HG03442 (cell line): ENCODE measurements at regions not wholly inside any gene's neighbourhood (a gene's known extent, or its start where the extent isn't known, plus 50 kb on each side); places are given as distances from the start of the nearest gene placed in this dataset.

Experiments used
- ATAC-seq: cut with Tn5 transposase; IDR thresholded peaks from one replicate; pipeline ENCODE4 v1.9.1; 2021; ENCODE audit warnings: mild to moderate bottlenecking, moderate library complexity; ENCODE audit not compliant: unreplicated experiment

DNA sequence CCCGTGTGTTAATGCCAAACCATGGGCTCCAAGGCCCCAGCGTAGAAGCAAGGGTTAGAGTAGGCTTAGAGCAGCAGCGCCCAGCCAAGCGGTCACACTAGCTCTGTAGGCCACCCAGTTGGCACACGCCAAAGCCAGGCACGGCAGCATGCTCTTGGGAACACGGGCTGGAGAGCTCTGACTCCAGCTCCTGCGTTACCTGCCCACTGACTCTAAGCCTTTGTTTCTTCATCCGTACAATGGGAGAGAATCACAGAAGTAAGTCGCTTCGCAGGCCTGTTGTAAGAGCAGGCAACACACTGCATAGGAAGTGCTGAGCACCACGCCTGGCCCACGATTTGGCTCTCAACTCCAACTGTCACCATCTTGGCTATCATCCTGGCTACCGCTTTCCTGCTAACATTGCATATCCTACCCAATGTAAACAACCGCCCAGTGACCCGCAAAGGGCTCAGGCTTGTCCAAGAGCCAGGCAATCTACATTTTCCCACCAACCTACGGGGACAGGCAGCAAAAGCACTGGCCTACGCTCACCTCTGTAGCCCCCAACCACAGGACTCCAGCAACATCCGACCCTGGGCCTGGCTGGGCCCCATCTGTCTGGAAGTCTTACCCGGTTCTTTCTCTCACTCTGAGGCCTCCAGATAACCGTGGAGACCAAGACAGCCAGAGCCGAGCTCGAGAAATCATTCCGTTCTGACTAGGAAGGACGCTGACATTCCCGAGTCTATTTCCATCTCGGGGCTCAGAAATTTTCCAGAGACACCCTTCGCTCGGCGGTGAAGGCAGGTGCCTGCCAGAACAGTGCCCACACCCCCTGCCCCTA lies 91.5 kb upstream of the ZNF507 start:
- ATAC-seq, result no peak

DNA sequence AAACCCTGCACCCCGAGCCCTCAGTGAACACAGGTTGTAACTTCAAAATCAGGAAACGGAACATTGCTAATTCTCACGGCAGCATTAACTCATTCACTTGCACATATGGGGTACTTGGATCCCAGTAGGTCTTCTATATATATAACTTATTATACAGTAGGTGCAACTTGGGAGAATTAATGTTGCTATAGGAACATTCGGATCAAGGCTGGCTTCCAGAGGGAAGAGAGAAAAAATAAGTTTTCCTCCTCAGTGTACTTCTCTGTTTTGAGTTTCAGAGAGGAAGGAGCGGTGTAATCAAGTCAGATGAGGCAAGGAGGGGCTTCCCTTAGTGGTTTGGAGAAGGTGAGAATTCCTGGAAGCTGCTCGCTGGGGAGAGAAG lies 90.9 kb upstream of the ZNF507 start:
- ATAC-seq, result no peak

- no peak for ATAC-seq
Observed at GRCh38 chr19:32255536-32256295, 89.7 kb upstream of the ZNF507 start.

DNA sequence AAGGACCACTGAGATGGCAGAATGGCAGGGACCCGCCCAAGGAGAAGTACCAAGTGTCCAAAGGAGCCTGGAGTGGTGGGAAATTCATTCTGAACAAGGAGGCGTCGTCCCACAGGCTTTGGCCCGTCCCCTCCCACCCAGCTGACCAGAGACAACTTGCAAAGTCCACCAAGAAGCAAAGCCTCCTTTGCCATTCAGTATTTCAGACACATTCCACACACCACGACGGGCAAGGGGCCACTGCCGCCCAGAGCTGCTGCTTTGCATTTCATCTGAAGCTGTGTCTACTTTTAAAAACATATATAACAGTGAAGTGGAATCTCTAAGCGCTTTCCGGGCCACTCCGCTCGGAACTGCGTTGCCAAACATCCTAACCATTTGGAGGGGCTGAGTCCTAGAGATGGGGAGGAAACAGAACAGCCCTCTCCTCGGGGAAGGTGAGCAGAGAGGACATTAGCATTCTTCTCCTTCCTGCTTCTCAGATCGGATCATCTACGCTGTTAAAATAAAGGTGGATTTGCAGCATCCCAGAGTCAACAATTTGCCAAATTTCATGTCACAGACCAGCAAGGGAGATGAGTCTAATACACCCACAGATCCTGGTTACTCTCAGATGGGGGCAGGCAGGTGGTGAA lies 89.0 kb upstream of the ZNF507 start:
- no peak for ATAC-seq

DNA sequence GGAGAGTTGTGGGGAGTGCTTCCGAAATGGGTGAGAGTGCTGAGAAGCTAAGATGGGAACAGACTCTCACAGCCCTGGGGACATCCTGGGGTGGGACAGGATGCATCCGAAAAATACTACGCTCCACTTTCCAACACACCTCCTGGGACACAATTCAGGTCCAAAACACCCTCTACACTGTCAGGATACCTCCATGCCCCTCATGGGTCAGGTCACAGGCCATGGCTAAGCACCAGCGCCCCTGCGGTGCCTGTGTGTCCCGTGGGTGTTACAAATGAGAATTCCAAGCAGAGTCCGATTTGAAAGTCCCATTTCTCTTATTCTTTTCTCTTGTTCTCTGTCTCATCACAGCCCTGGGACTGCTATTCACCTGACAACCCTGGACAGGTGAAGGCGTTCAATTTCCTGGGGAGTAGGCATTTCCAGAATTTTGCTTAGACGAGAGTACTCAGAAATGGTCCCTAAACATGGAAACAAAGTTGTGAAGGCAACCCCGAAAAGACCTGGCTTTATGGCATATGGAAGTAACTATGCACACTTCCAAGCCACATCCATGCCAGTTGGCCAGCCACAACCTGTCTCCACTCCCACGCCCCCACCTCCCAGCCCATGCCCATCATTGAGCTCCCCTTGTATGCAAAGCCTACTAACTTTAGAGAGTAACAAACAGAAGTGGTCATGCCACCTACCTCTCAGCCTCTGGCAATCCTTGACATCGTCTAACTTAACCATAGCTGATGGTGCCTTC lies 87.9 kb upstream of the ZNF507 start:
- no peak for ATAC-seq

- no peak for ATAC-seq
Observed at GRCh38 chr19:32258167-32258566, 87.2 kb upstream of the ZNF507 start.

DNA sequence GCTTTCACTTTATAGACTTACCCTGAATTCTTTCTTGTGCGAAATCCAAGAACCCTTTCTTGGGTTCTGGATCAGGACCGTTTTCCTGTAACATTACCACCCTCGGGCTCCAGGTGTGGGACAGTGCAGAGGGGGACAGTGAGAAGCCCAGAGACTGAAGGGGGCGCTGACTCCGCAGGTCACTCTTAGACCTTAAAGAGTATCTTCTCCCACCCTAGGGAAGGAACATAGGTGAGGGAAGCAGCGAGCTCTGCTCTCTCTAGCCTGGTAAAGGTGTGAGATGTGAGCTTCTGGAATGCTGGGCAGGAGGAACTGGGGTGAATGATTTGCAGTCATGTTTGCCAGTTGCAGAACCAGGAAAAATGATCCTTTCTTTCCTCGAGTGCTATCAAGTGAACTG lies 80.8 kb upstream of the ZNF507 start:
- no peak for ATAC-seq

- ATAC-seq, result no peak
Observed at GRCh38 chr19:32265995-32266394, 79.4 kb upstream of the ZNF507 start.

DNA sequence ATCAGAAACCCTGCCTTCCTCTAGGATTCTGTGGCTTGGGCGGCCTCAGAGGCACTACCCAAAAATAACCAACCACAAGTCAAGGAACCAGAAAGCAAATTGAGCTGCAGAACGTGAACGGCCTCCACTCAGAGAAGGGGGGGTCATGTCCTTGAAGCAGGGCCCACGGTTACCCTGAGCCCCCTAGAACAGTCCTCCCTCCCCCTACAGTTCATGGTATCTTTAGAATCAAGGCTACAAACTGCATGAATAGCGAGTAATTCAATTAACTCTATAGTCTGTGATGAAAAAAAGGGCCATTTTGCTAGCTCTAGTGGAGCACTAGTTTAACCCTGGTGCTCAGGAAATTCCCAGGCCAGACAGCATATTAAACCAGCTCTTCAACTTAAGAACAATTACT lies 79.0 kb upstream of the ZNF507 start:
- ATAC-seq, result no peak

GRCh38 chr19:32268381-32268780 lies 77.0 kb upstream of the ZNF507 start:
- no peak for ATAC-seq

GRCh38 chr19:32269831-32270230 lies 75.6 kb upstream of the ZNF507 start:
- ATAC-seq, result no peak

DNA sequence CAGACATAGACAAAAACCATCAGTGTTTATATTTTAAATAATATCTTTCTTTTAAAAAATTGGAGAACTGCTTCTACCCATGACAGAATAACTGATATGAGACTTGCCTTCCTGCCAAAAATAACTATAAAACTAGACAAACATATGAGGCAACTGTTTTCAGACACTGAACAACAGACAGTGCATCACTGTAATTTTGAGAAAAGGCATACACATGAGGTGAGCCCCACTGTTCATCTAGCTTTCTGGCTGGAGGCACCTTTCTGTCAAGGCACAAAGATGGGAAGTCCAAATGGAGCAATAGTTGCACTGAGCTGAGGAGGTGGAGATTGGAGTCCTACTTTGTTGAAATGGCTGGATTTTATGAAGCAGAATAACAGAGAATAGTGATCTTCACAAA lies 71.9 kb upstream of the ZNF507 start:
- no peak for ATAC-seq

DNA sequence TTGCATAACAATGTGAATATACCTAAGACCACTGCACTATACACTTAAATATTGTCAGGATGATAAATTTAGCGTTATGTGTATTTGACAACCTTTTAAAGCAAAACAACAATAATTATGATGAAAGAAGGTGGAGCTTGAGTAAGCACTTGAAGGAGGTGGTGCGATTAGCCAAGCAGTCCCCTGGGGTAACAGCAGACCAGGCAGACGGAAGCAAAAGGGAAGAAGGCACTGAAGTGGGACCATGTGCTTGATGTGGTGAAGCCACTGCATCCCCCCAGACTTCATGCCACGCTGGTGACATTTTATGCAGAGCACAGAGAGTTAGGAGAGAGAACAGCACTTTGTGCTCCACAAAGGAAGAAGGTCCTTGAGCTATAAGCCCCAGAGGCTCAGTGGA lies 58.3 kb upstream of the ZNF507 start:
- no peak for ATAC-seq

DNA sequence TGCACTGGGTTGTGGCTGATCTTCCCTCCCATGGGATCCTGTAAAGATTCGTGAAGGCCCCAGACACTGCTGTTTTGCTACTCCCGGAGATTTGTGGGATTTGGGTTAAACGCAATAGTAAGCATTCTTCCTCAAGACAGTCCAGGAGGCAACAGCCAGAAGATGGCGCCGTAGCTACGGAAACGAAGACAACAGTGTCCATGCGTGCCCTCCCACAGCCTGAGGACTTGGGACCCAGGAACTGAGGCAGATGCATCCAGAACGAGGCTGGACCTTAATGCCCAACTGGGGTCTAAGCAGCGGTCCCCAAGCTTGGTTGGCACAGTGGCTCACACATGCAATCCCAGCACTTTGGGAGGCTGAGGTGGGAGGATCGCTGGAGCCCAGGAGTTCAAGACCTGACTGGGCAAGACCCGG lies 57.6 kb upstream of the ZNF507 start:
- ATAC-seq, result no peak

DNA sequence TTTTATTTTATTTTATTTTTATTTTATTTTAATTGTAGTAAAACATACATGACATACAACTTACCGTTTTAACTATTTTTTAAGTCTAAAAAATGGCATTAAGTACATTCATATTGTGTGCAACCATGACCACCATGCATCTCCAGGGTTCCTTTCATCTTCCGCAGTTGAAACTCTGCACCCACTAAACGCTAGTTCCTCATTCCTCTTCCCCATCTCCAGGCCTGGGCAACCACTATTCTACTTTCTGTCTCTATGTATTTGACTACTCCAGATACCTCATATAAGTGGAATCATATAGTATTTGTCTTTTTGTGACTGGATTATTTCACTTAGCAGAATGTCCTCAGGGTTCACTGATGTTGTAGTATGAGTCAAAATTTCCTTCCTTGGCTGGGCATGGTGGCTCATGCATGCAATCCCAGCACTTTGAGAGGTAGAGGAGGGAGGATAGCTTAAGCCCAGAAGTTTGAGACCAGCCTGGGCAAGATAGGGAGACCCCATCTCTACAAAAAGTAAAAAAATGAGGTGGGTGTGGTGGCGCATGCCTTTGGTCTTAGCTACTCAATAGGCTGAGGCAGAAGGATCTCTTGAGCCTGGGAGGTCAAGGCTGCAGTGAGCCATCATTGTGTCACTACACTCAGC lies 55.7 kb upstream of the ZNF507 start:
- ATAC-seq, result no peak

- ATAC-seq, result no peak
Observed at GRCh38 chr19:32291876-32292275, 53.5 kb upstream of the ZNF507 start.

- no peak for ATAC-seq
Observed at GRCh38 chr19:32294871-32295438, 50.5 kb upstream of the ZNF507 start.
